Neutrophil (primary cell): ENCODE measurements at regions not wholly inside any gene's neighbourhood (a gene's known extent, or its start where the extent isn't known, plus 50 kb on each side); places are given as distances from the start of the nearest gene placed in this dataset.

Source experiments
- H3K27ac ChIP-seq: fragments of 200-600 bp; sonication (generic); 2 replicates; pipeline ENCODE4 v1.5.1; 2016; ENCODE audit warnings: mild to moderate bottlenecking, moderate library complexity
- H3K27me3 ChIP-seq: fragments of 200-600 bp; sonication (generic); 2 replicates; pipeline ENCODE4 v1.6.0; 2016; ENCODE audit warnings: mild to moderate bottlenecking
- H3K36me3 ChIP-seq: fragments of 200-600 bp; sonication (generic); 2 replicates; pipeline ENCODE4 v1.5.1; 2017
- H3K4me1 ChIP-seq, 2 experiments: fragments of 200-600 bp in 1 of 2; sonication (generic) in 1 of 2; 1 replicate in 1 of 2; 2 replicates in 1 of 2; pipeline versions ENCODE4 v1.5.1 to v1.6.1; 2013 to 2016; ENCODE audit warnings: low read depth in 1 of 2, low read length in 1 of 2, mild to moderate bottlenecking in 1 of 2, moderate library complexity in 1 of 2; ENCODE audit not compliant: control insufficient read depth in 1 of 2, insufficient read depth in 1 of 2
- H3K4me3 ChIP-seq, 2 experiments: fragments of 200-600 bp in 1 of 2; sonication (generic) in 1 of 2; 1 replicate in 1 of 2; 2 replicates in 1 of 2; pipeline ENCODE4 v1.5.1; 2013 to 2016; ENCODE audit warnings: low read depth in 1 of 2, low read length in 1 of 2, mild to moderate bottlenecking in 1 of 2, moderate library complexity in 1 of 2
- H3K9me3 ChIP-seq: fragments of 200-600 bp; sonication (generic); 2 replicates; pipeline ENCODE4 v1.5.1; 2016
- CTCF ChIP-seq: fragments of 200-600 bp; sonication (generic); IDR thresholded peaks from 2 replicates; pipeline ENCODE4 v1.5.1; 2016; ENCODE audit warnings: antibody characterized with exemption

- H3K4me1 ChIP-seq: no peaks in the 10 kb centered on the region
- no peaks in the 10 kb centered on the region for H3K36me3 ChIP-seq
- H3K4me3 ChIP-seq: no peak overlapping the region
- no peak overlapping the region for H3K27ac ChIP-seq
- H3K9me3 ChIP-seq: no peaks in the 10 kb centered on the region
- no peaks in the 10 kb centered on the region for H3K27me3 ChIP-seq
- no peak for TF ChIP-seq CTCF
Observed at GRCh38 chr20:4443016-4443415, 193.9 kb upstream of the ADRA1D start.

DNA sequence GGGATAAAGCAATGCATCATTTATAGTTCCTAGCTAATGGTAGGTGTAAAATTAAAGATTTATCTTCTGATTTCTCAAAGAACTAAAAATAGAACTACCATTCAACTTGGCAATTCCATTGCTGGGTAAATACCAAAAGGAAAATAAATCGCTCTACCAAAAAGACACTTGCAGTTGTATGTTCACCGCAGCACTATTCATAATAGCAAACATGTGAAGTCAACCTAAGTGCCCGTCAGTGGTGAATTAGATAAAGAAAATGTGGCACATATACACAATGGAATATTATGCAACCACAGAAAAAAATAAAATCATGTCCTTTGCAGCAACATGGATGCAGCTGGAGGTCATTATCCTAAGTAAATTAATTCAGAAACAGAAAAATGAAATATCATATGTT lies 192.8 kb upstream of the ADRA1D start:
- TF ChIP-seq CTCF: no peak
- no peaks in the 10 kb centered on the region for H3K36me3 ChIP-seq

GRCh38 chr20:4441191-4441590 lies 192.1 kb upstream of the ADRA1D start:
- H3K4me1 ChIP-seq: no peaks in the 10 kb centered on the region
- H3K36me3 ChIP-seq: no peaks in the 10 kb centered on the region
- H3K9me3 ChIP-seq: no peaks in the 10 kb centered on the region
- no peak for TF ChIP-seq CTCF
- H3K4me3 ChIP-seq: no peak overlapping the region
- no peak overlapping the region for H3K27ac ChIP-seq
- no peaks in the 10 kb centered on the region for H3K27me3 ChIP-seq

More for the DNA sequence above, 192.8 kb upstream of the ADRA1D start:
- Histone ChIP-seq H3K4me1 (no peaks in the 10 kb centered on the region), H3K4me3 (no peak overlapping the region), H3K27ac (no peak overlapping the region), H3K9me3 (no peaks in the 10 kb centered on the region), H3K27me3 (no peaks in the 10 kb centered on the region)

GRCh38 chr20:4439461-4439860 lies 190.4 kb upstream of the ADRA1D start:
- TF ChIP-seq CTCF: no peak
- Histone ChIP-seq H3K27ac (no peak overlapping the region), H3K27me3 (no peaks in the 10 kb centered on the region)

GRCh38 chr20:4437131-4437530 lies 188.0 kb upstream of the ADRA1D start:
- Histone ChIP-seq H3K36me3 (no peaks in the 10 kb centered on the region), H3K4me1 (no peaks in the 10 kb centered on the region), H3K4me3 (no peak overlapping the region), H3K27ac (no peak overlapping the region), H3K9me3 (no peaks in the 10 kb centered on the region), H3K27me3 (no peaks in the 10 kb centered on the region)
- no peak for TF ChIP-seq CTCF

More at GRCh38 chr20:4439461-4439860, 190.4 kb upstream of the ADRA1D start:
- Histone ChIP-seq H3K4me1 (no peaks in the 10 kb centered on the region), H3K4me3 (no peak overlapping the region), H3K9me3 (no peaks in the 10 kb centered on the region), H3K36me3 (no peaks in the 10 kb centered on the region)
